Tibial nerve (tissue), 4 donors: ENCODE measurements at regions not wholly inside any gene's neighbourhood (a gene's known extent, or its start where the extent isn't known, plus 50 kb on each side); places are given as distances from the start of the nearest gene placed in this dataset.

Experiments used
- EP300 ChIP-seq, 2 donors: sonication (generic); formaldehyde crosslinking; IDR thresholded peaks; one replicate each; pipeline ENCODE4 v1.6.1; 2017; ENCODE audit warnings: antibody characterized with exemption in 2 of 2, mild to moderate bottlenecking in 1 of 2
- POLR2A ChIP-seq, 2 donors: fragments of 450-650 bp; IDR thresholded peaks; one replicate each; pipeline ENCODE4 v1.6.1; 2017; ENCODE audit warnings: antibody characterized with exemption in 2 of 2, mild to moderate bottlenecking in 2 of 2, moderate library complexity in 2 of 2
- TF ChIP-seq, protein P1 (sequence below), 5 experiments: fragments of 200-600 bp in 3 of 5; fragments of 450-650 bp in 2 of 5; sonication (generic) in 3 of 5; IDR thresholded peaks; one replicate each; pipeline ENCODE4 v1.5.1; 2016 to 2019; ENCODE audit warnings: antibody characterized with exemption in 5 of 5, mild to moderate bottlenecking in 3 of 5, moderate library complexity in 2 of 5

DNA sequence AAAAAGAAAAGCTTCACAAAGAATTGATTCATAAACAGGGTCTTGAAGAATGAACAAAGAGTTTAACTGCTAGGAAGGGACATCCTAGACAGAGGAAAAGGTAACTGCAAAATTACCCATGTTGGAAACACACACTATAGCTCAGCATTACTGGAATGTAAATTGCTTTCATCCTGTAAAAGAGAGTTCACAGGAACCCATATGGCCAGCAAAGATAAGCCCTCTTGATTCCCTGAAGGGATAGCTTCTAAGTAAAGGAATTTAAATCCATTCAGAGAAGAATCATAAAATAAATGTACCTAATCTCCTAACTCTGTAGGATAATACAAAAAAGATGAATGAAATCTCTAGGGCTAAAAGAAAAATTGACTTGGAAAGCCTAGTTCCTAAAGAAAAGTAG is 107.1 kb upstream of the INTU start:
- TF ChIP-seq, protein P1, sequence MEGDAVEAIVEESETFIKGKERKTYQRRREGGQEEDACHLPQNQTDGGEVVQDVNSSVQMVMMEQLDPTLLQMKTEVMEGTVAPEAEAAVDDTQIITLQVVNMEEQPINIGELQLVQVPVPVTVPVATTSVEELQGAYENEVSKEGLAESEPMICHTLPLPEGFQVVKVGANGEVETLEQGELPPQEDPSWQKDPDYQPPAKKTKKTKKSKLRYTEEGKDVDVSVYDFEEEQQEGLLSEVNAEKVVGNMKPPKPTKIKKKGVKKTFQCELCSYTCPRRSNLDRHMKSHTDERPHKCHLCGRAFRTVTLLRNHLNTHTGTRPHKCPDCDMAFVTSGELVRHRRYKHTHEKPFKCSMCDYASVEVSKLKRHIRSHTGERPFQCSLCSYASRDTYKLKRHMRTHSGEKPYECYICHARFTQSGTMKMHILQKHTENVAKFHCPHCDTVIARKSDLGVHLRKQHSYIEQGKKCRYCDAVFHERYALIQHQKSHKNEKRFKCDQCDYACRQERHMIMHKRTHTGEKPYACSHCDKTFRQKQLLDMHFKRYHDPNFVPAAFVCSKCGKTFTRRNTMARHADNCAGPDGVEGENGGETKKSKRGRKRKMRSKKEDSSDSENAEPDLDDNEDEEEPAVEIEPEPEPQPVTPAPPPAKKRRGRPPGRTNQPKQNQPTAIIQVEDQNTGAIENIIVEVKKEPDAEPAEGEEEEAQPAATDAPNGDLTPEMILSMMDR (IDR thresholded peaks at IDR 0.05), result no peak
- TF ChIP-seq POLR2A (IDR thresholded peaks at IDR 0.05), result no peak
- no peak for TF ChIP-seq EP300 (IDR thresholded peaks at IDR 0.05)
